HCT116 (cell line): ENCODE measurements at regions not wholly inside any gene's neighbourhood (a gene's known extent, or its start where the extent isn't known, plus 50 kb on each side); places are given as distances from the start of the nearest gene placed in this dataset.

Source experiments
- ATAC-seq: fragments of 200-7000 bp; cut with Tn5 transposase; 2 replicates; pipeline ENCODE4 v1.9.1; 2020; ENCODE audit warnings: mild to moderate bottlenecking, moderate library complexity
- BruUV-seq: library from RNA; stranded (reverse); fragments of 400-500 nt; replicated peaks from 2 replicates; lab custom pipeline; 2021; lab: Mats Ljungman, UMichigan
- CTCF ChIA-PET: fragments of 300-600 bp; sonication (Branson Sonifier 250); formaldehyde crosslinking; loops from one replicate; lab custom pipeline; 2021; ENCODE audit warnings: antibody characterized with exemption; lab: Charles Lee
- POLR2A ChIA-PET: fragments of 300-600, 350-600 bp; sonication (Branson Sonifier 250); formaldehyde crosslinking; loops from one replicate; lab custom pipeline; 2021; ENCODE audit warnings: antibody characterized with exemption; lab: Charles Lee
- RAD21 ChIA-PET, 2 experiments: fragments of 300-600 bp; sonication (Branson Sonifier 250); formaldehyde crosslinking; loops; one replicate each; lab custom pipeline; 2023; ENCODE audit warnings: low total read pairs in 2 of 2; ENCODE audit not compliant: uncharacterized antibody in 2 of 2, unreplicated experiment in 2 of 2, low non-redundant PET in 1 of 2; lab: Charles Lee
- DNase-seq: peaks from one replicate; pipeline ENCODE4 v3.0.0-alpha.2; 2010; ENCODE audit warnings: low read depth, low spot score
- H2AFZ ChIP-seq: fragments of 200-600 bp; shearing (Covaris generic), sonication (generic); 2 replicates; pipeline ENCODE4 v1.6.1; 2017; ENCODE audit warnings: low read depth, mixed run types, mixed read lengths, antibody characterized with exemption, low read length; ENCODE audit not compliant: poor library complexity, severe bottlenecking
- H3K27ac ChIP-seq: 2 replicates; pipeline ENCODE4 v1.5.1; 2012; ENCODE audit warnings: low read depth, low read length
- H3K27me3 ChIP-seq: fragments of 200-600 bp; sonication (generic); 2 replicates; pipeline ENCODE4 v1.6.1; 2016; ENCODE audit warnings: mixed run types, low read length, mixed read lengths; ENCODE audit not compliant: insufficient read depth
- H3K36me3 ChIP-seq, 2 experiments: fragments of 200-500 bp in 1 of 2; fragments of 200-600 bp in 1 of 2; sonication (Bioruptor generic) in 1 of 2; sonication (generic) in 1 of 2; 2 replicates each; pipeline versions ENCODE4 v1.5.1 to v1.6.1; 2014 to 2016; ENCODE audit warnings: low read length in 2 of 2, inconsistent platforms in 1 of 2, mixed read lengths in 1 of 2, mixed run types in 1 of 2; ENCODE audit not compliant: insufficient read depth in 2 of 2, control insufficient read depth in 1 of 2
- H3K4me1 ChIP-seq, 2 experiments: fragments of 200-600 bp in 1 of 2; sonication (generic) in 1 of 2; 2 replicates each; pipeline versions ENCODE4 v1.5.1 to v1.6.1; 2012 to 2017; ENCODE audit warnings: low read length in 2 of 2, inconsistent platforms in 1 of 2, mild to moderate bottlenecking in 1 of 2, mixed read lengths in 1 of 2, mixed run types in 1 of 2, moderate library complexity in 1 of 2; ENCODE audit not compliant: insufficient read depth in 2 of 2, control insufficient read depth in 1 of 2
- H3K4me2 ChIP-seq: fragments of 200-600 bp; sonication (generic); 2 replicates; pipeline ENCODE4 v1.6.1; 2017; ENCODE audit warnings: mixed run types, low read length, mixed read lengths
- H3K4me3 ChIP-seq, 2 experiments: fragments of 200-600 bp in 1 of 2; sonication (generic) in 1 of 2; replicated peaks in 1 of 2; 2 replicates each; pipeline ENCODE4 v1.5.1; 2011 to 2016; ENCODE audit warnings: low read length in 2 of 2, control low read depth in 1 of 2, low read depth in 1 of 2, mild to moderate bottlenecking in 1 of 2, mixed read lengths in 1 of 2, mixed run types in 1 of 2
- H3K79me2 ChIP-seq: fragments of 200-600 bp; sonication (generic); 2 replicates; pipeline ENCODE4 v1.6.1; 2017; ENCODE audit warnings: mild to moderate bottlenecking, mixed run types, low read length, moderate library complexity, mixed read lengths; ENCODE audit not compliant: insufficient read depth
- H3K9ac ChIP-seq: fragments of 200-600 bp; sonication (generic); 2 replicates; pipeline ENCODE4 v1.6.1; 2016; ENCODE audit warnings: low read length, mixed read lengths
- H3K9me2 ChIP-seq: fragments of 200-600 bp; sonication (generic), shearing (Covaris generic); 2 replicates; pipeline ENCODE4 v1.6.1; 2017; ENCODE audit warnings: mixed run types, mild to moderate bottlenecking, moderate library complexity; ENCODE audit not compliant: insufficient read depth
- H3K9me3 ChIP-seq, 2 experiments: fragments of 200-500 bp in 1 of 2; fragments of 200-600 bp in 1 of 2; sonication (Bioruptor generic) in 1 of 2; sonication (generic) in 1 of 2; 2 replicates each; pipeline ENCODE4 v1.6.1; 2014 to 2017; ENCODE audit warnings: low read length in 2 of 2, mixed read lengths in 2 of 2, inconsistent platforms in 1 of 2, low read depth in 1 of 2, mild to moderate bottlenecking in 1 of 2, mixed run types in 1 of 2, moderate library complexity in 1 of 2; ENCODE audit not compliant: control insufficient read depth in 1 of 2, insufficient read depth in 1 of 2
- H4K20me1 ChIP-seq: fragments of 200-600 bp; sonication (generic), shearing (Covaris generic); 2 replicates; pipeline ENCODE4 v1.6.1; 2017; ENCODE audit warnings: mixed run types, mild to moderate bottlenecking, moderate library complexity; ENCODE audit not compliant: insufficient read depth
- CTCF ChIP-seq, 3 experiments: fragments of 200-600 bp in 1 of 3; sonication (generic) in 1 of 3; IDR thresholded peaks in 2 of 3; conservative IDR thresholded peaks in 1 of 3; 2 replicates each; pipeline ENCODE4 v1.5.1; 2012 to 2017; ENCODE audit warnings: low read depth in 2 of 3, low read length in 2 of 3, antibody characterized with exemption in 1 of 3, borderline replicate concordance in 1 of 3, control low read depth in 1 of 3, mild to moderate bottlenecking in 1 of 3, mixed read lengths in 1 of 3, mixed run types in 1 of 3, moderate library complexity in 1 of 3; ENCODE audit not compliant: insufficient read depth in 1 of 3
- EGR1 ChIP-seq: IDR thresholded peaks from 2 replicates; pipeline ENCODE4 v1.6.1; 2012; ENCODE audit warnings: low read depth
- MAX ChIP-seq: IDR thresholded peaks from 2 replicates; pipeline ENCODE4 v1.6.1; 2012
- SP1 ChIP-seq: IDR thresholded peaks from 2 replicates; pipeline ENCODE4 v1.6.1; 2012; ENCODE audit warnings: low read depth
- SRF ChIP-seq: IDR thresholded peaks from 2 replicates; pipeline ENCODE4 v1.6.1; 2012; ENCODE audit warnings: low read depth
- ZBTB33 ChIP-seq: IDR thresholded peaks from 2 replicates; pipeline ENCODE4 v1.6.1; 2011; ENCODE audit warnings: mild to moderate bottlenecking, low read length, moderate library complexity; ENCODE audit not compliant: insufficient replicate concordance; ENCODE audit errors: extremely low read depth
- ZFX ChIP-seq: fragments of 450-650 bp; IDR thresholded peaks from 2 replicates; pipeline ENCODE4 v1.6.1; 2017
- intact Hi-C: fragments of 100-400 bp; cut with micrococcal nuclease; formaldehyde crosslinking; loops from 2 replicates; pipeline ENCODE4 v1.10.0; 2022

GRCh38 chr18:41004324-41004723 is 950.7 kb upstream of the PIK3C3 start:
- TF ChIP-seq MAX (no peak), CTCF (IDR thresholded peaks at IDR 0.05 in 2 of 3, conservative IDR thresholded peaks at IDR 0.05 in 1 of 3; ENCODE audit: borderline replicate concordance in 1 of 3, insufficient read depth in 1 of 3, low read depth in 2 of 3, low read length in 2 of 3) (no peak), SP1 (no peak), ZFX (no peak), ZBTB33 (no peak), EGR1 (no peak), SRF (no peak)
- no peak overlapping the region for H3K27ac ChIP-seq
- H3K36me3 ChIP-seq: no peaks in the 10 kb centered on the region
- ATAC-seq: no peak
- peaks cover 7 to 37% of the 10 kb centered on the region in 2 experiments; a peak in 3 of 4 replicates for H3K9me3 ChIP-seq
- H3K9ac ChIP-seq: no peak overlapping the region
- intact Hi-C loops: no loop called here
- no peaks in the 10 kb centered on the region for H4K20me1 ChIP-seq
- POLR2A ChIA-PET: no interaction called here
- RAD21 ChIA-PET: no interaction called here
- no peak overlapping the region for H2AFZ ChIP-seq
- H3K4me3 ChIP-seq: no peak overlapping the region
- H3K9me2 ChIP-seq: no peaks in the 10 kb centered on the region
- H3K4me1 ChIP-seq: no peaks in the 10 kb centered on the region
- H3K79me2 ChIP-seq: no peaks in the 10 kb centered on the region
- no peak overlapping the region for H3K4me2 ChIP-seq
- CTCF ChIA-PET: no interaction called here
- DNase-seq: no peak
- H3K27me3 ChIP-seq: no peaks in the 10 kb centered on the region
- no TSS peak for BruUV-seq
